Neuronal stem cell (in vitro differentiated cells): ENCODE measurements at regions not wholly inside any gene's neighbourhood (a gene's known extent, or its start where the extent isn't known, plus 50 kb on each side); places are given as distances from the start of the nearest gene placed in this dataset.

Source experiments
- DNase-seq: peaks from one replicate; pipeline ENCODE4 v3.0.0-alpha.2; 2013; ENCODE audit warnings: low spot score
- H2AFZ ChIP-seq: one replicate; pipeline ENCODE4 v1.6.1; 2013; ENCODE audit warnings: mild to moderate bottlenecking, low read length, inconsistent platforms
- H2AK5ac ChIP-seq: 2 replicates; pipeline ENCODE4 v1.6.1; 2013; ENCODE audit warnings: low read depth, mild to moderate bottlenecking, inconsistent platforms, low read length, moderate library complexity, mixed read lengths
- H2BK120ac ChIP-seq: 2 replicates; pipeline ENCODE4 v1.6.1; 2013; ENCODE audit warnings: low read depth, mild to moderate bottlenecking, inconsistent platforms, low read length, moderate library complexity, mixed read lengths
- H2BK12ac ChIP-seq: one replicate; pipeline ENCODE4 v1.6.1; 2013; ENCODE audit warnings: low read length, inconsistent platforms
- H2BK15ac ChIP-seq: 2 replicates; pipeline ENCODE4 v1.6.1; 2013; ENCODE audit warnings: mild to moderate bottlenecking, low read length, inconsistent platforms, mixed read lengths
- H2BK5ac ChIP-seq: one replicate; pipeline ENCODE4 v1.6.1; 2013; ENCODE audit warnings: inconsistent platforms, mild to moderate bottlenecking, low read length, moderate library complexity
- H3K14ac ChIP-seq: one replicate; pipeline ENCODE4 v1.6.1; 2013; ENCODE audit warnings: low read length, inconsistent platforms
- H3K18ac ChIP-seq: 2 replicates; pipeline ENCODE4 v1.6.1; 2013; ENCODE audit warnings: low read length, inconsistent platforms
- H3K23ac ChIP-seq: 2 replicates; pipeline ENCODE4 v1.6.1; 2013; ENCODE audit warnings: low read depth, mild to moderate bottlenecking, mixed read lengths, low read length, inconsistent platforms; ENCODE audit not compliant: poor library complexity
- H3K27ac ChIP-seq: replicated peaks from 3 replicates; pipeline ENCODE4 v1.5.1; 2013; ENCODE audit warnings: low read length, inconsistent platforms
- H3K27me3 ChIP-seq, 3 experiments: 2 replicates each; pipeline ENCODE4 v1.6.1; 2013; ENCODE audit warnings: low read length in 3 of 3, mild to moderate bottlenecking in 2 of 3, inconsistent platforms in 1 of 3, low read depth in 1 of 3, mixed read lengths in 1 of 3, moderate library complexity in 1 of 3; ENCODE audit not compliant: control insufficient read depth in 3 of 3, insufficient read depth in 3 of 3
- H3K36me3 ChIP-seq, 2 donors: replicated peaks in 1 of 2; 2 replicates each; pipeline ENCODE4 v1.6.1; 2013; ENCODE audit warnings: low read length in 2 of 2; ENCODE audit not compliant: control insufficient read depth in 2 of 2, insufficient read depth in 2 of 2
- H3K4ac ChIP-seq: 2 replicates; pipeline ENCODE4 v1.6.1; 2013; ENCODE audit warnings: inconsistent platforms, mild to moderate bottlenecking, low read length, moderate library complexity
- H3K4me1 ChIP-seq, 2 donors: 1 replicate in 1 of 2; 2 replicates in 1 of 2; pipeline ENCODE4 v1.6.1; 2013; ENCODE audit warnings: low read length in 2 of 2, low read depth in 1 of 2; ENCODE audit not compliant: control insufficient read depth in 2 of 2, insufficient read depth in 1 of 2
- H3K4me2 ChIP-seq: one replicate; pipeline ENCODE4 v1.6.1; 2013; ENCODE audit warnings: mild to moderate bottlenecking, low read length, inconsistent platforms; ENCODE audit not compliant: insufficient read depth, poor library complexity, severe bottlenecking
- H3K4me3 ChIP-seq, 2 donors: 2 replicates each; pipeline ENCODE4 v1.5.1; 2013; ENCODE audit warnings: low read length in 2 of 2, mild to moderate bottlenecking in 2 of 2, inconsistent platforms in 1 of 2, moderate library complexity in 1 of 2
- H3K79me1 ChIP-seq: one replicate; pipeline ENCODE4 v1.6.1; 2013; ENCODE audit warnings: low read depth, mild to moderate bottlenecking, inconsistent platforms, low read length, moderate library complexity
- H3K9ac ChIP-seq: one replicate; pipeline ENCODE4 v1.6.1; 2013; ENCODE audit warnings: mild to moderate bottlenecking, low read depth, low read length, inconsistent platforms; ENCODE audit not compliant: poor library complexity
- H3K9me3 ChIP-seq, 2 donors: replicated peaks in 1 of 2; 2 replicates each; pipeline versions ENCODE3 to v1.6.1; 2013; ENCODE audit warnings: low read length in 2 of 2, mild to moderate bottlenecking in 2 of 2, inconsistent platforms in 1 of 2, low read depth in 1 of 2, mixed read lengths in 1 of 2, moderate library complexity in 1 of 2; ENCODE audit not compliant: control insufficient read depth in 2 of 2, insufficient read depth in 1 of 2
- H4K8ac ChIP-seq: one replicate; pipeline ENCODE4 v1.6.1; 2013; ENCODE audit warnings: low read depth, mild to moderate bottlenecking, inconsistent platforms, low read length, moderate library complexity
- H4K91ac ChIP-seq: one replicate; pipeline ENCODE4 v1.6.1; 2013; ENCODE audit warnings: low read length, low read depth, mild to moderate bottlenecking, inconsistent platforms; ENCODE audit not compliant: poor library complexity
- WGBS, 2 donors: extraction: QIAGEN DNeasy Blood & Tissue Kit; methylation state at CpG; one replicate each; pipeline ENCODE4 v1.1.7; 2013; ENCODE audit warnings: missing lambda C conversion rate in 2 of 2, mixed read lengths in 1 of 2; ENCODE audit not compliant: insufficient read length in 2 of 2, insufficient replicate concordance in 1 of 2; ENCODE audit errors: extremely low coverage in 2 of 2; 5-methylcytosine and 5-hydroxymethylcytosine counted together

DNA sequence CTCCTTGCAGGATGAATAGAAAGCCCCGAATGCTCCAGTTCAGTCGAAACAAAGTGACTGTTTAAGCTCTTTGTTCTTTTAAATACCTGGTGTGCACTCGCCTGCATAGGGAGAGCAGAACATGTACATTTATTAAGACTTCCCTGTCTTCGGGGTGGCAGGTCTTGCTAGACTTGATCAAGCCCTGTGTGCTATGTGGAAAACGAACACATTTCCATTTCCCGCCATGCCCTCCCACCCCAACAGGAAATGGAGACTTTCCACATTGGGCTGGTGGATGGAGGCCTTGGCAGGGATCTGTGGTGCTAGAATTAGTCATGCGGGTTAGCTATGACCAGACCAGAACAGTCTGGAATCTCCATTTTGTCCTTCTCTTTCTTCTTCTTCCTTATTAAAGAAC, 321.0 kb upstream of the THSD7B start:
- H3K4ac ChIP-seq, result no peak overlapping the region
- H3K36me3 ChIP-seq, result no peaks in the 10 kb centered on the region
- DNase-seq, result no peak
- no peak overlapping the region for H3K9ac ChIP-seq
- H2BK5ac ChIP-seq, result no peak overlapping the region
- no peak overlapping the region for H3K4me2 ChIP-seq
- no peak overlapping the region for H2BK15ac ChIP-seq
- H3K9me3 ChIP-seq, result peaks cover 0 to 2% of the 10 kb centered on the region in 2 donors
- no peak overlapping the region for H2BK120ac ChIP-seq
- H2AFZ ChIP-seq, result no peak overlapping the region
- no peak overlapping the region for H3K27ac ChIP-seq
- peak overlapping the region; percentile 52 for H3K18ac ChIP-seq
- no peak overlapping the region for H4K8ac ChIP-seq
- no peak overlapping the region for H2BK12ac ChIP-seq
- H2AK5ac ChIP-seq, result no peak overlapping the region
- H3K4me1 ChIP-seq, result peaks cover 0 to 16% of the 10 kb centered on the region in 2 donors
- H3K27me3 ChIP-seq, result no peaks in the 10 kb centered on the region
- no peak overlapping the region for H4K91ac ChIP-seq
- no peaks in the 10 kb centered on the region for H3K79me1 ChIP-seq
- no peak overlapping the region for H3K4me3 ChIP-seq
- no peak overlapping the region for H3K23ac ChIP-seq
- no peak overlapping the region for H3K14ac ChIP-seq
- WGBS, 2 donors, result no CpG with 5 or more reads among the region's 7 CpGs

DNA sequence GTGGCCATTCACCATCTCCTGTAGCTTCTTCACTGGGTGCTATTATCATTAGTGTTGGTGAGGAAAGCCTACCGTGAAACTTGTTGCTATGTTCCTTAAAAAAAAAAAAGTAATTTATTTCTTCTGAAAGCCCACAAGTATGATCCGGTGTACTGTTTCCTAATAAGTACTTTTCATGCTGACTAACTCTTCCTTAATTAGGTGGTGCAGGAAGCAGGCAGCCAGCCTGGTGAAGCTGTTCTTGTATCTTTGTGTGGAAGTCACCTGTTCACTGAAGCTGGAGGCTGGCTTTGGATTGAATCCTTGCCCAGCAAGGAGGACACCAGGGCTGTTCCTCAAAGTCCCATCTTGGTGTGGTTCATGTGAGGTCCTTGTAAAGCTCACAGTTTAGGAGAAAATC, 321.7 kb upstream of the THSD7B start:
- no peak overlapping the region for H2BK12ac ChIP-seq
- H2AFZ ChIP-seq, result no peak overlapping the region
- H3K27ac ChIP-seq, result no peak overlapping the region
- H2BK120ac ChIP-seq, result no peak overlapping the region
- no CpG with 5 or more reads among the region's 2 CpGs for WGBS, 2 donors
- no peak overlapping the region for H4K91ac ChIP-seq
- no peak overlapping the region for H3K4ac ChIP-seq
- H3K23ac ChIP-seq, result no peak overlapping the region
- H3K9me3 ChIP-seq, result peaks cover 0 to 2% of the 10 kb centered on the region in 2 donors
- no peaks in the 10 kb centered on the region for H3K36me3 ChIP-seq
- H3K79me1 ChIP-seq, result no peaks in the 10 kb centered on the region
- H3K9ac ChIP-seq, result no peak overlapping the region
- no peak overlapping the region for H2BK15ac ChIP-seq
- peaks cover 0 to 16% of the 10 kb centered on the region in 2 donors for H3K4me1 ChIP-seq
- H3K27me3 ChIP-seq, result no peaks in the 10 kb centered on the region
- no peak overlapping the region for H3K14ac ChIP-seq
- no peak overlapping the region for H3K4me3 ChIP-seq
- no peak overlapping the region for H4K8ac ChIP-seq
- no peak overlapping the region for H2BK5ac ChIP-seq
- DNase-seq, result no peak
- H3K18ac ChIP-seq, result no peak overlapping the region
- no peak overlapping the region for H2AK5ac ChIP-seq
- H3K4me2 ChIP-seq, result no peak overlapping the region

DNA sequence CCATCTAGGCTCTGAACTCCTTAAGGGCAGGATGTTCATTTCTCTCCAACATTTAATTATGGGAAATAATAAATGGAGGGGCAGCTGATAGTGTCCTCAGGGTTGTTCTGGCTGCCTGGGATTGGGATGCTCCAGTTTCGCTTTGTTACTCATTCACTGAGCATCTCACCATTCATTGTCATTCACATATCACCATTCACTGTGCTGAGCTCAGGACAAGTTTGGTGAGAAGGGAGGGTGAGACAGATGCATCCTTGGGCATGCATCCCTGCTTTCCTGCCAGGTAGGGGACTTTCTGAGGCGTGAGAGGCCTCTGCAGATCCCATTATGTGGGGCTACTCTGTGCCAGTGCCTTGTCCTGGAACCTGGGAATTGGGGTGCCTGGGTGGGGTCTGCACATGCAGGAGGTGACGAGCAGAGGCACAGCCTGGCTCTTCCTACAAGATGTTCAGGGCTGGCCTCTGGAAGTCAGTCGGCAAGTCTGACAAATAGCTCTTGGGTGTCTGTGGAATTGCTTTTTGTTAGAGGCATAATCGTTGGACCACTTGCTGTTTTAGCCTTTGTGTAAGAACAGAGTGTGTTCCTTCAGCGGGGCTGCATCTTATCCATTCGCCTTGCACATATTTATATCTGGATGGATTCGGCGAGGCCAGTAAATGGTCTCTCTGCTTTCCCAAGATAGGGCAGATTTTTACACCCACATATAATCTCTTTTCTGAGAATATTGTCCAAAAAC, 323.2 kb upstream of the THSD7B start:
- no peak overlapping the region for H3K4me3 ChIP-seq
- H3K9me3 ChIP-seq, result peaks cover 0 to 2% of the 10 kb centered on the region in 2 donors
- H2BK15ac ChIP-seq, result no peak overlapping the region
- no peak overlapping the region for H2AK5ac ChIP-seq
- no peak overlapping the region for H3K9ac ChIP-seq
- no peak overlapping the region for H3K27ac ChIP-seq
- peaks cover 0 to 20% of the 10 kb centered on the region in 2 donors for H3K4me1 ChIP-seq
- H2BK12ac ChIP-seq, result no peak overlapping the region
- no peak overlapping the region for H3K14ac ChIP-seq
- no peak overlapping the region for H3K4me2 ChIP-seq
- H3K18ac ChIP-seq, result peak overlapping the region; percentile 57
- H2AFZ ChIP-seq, result no peak overlapping the region
- peak overlapping the region; percentile 22 for H2BK5ac ChIP-seq
- WGBS, 2 donors, result no CpG with 5 or more reads among the region's 9 CpGs
- no peaks in the 10 kb centered on the region for H3K36me3 ChIP-seq
- DNase-seq, result no peak
- H3K27me3 ChIP-seq, result no peaks in the 10 kb centered on the region
- H2BK120ac ChIP-seq, result no peak overlapping the region
- no peak overlapping the region for H4K8ac ChIP-seq
- no peak overlapping the region for H3K4ac ChIP-seq
- no peak overlapping the region for H4K91ac ChIP-seq
- H3K79me1 ChIP-seq, result no peaks in the 10 kb centered on the region
- H3K23ac ChIP-seq, result no peak overlapping the region

- Histone ChIP-seq H3K79me1 (no peaks in the 10 kb centered on the region), H3K4me3 (no peak overlapping the region), H3K27ac (no peak overlapping the region), H3K14ac (no peak overlapping the region), H3K4me2 (no peak overlapping the region), H2BK12ac (no peak overlapping the region), H4K91ac (no peak overlapping the region), H3K27me3 (no peaks in the 10 kb centered on the region), H3K4me1 (peaks cover 0 to 20% of the 10 kb centered on the region in 2 donors), H2AFZ (no peak overlapping the region), H2BK120ac (no peak overlapping the region), H2AK5ac (no peak overlapping the region), H3K18ac (no peak overlapping the region), H3K9me3 (peaks cover 0 to 2% of the 10 kb centered on the region in 2 donors), H2BK15ac (no peak overlapping the region), H4K8ac (no peak overlapping the region), H3K23ac (no peak overlapping the region), H2BK5ac (no peak overlapping the region), H3K4ac (no peak overlapping the region), H3K36me3 (no peaks in the 10 kb centered on the region), H3K9ac (no peak overlapping the region)
- no peak for DNase-seq
- no CpG with 5 or more reads among the region's 5 CpGs for WGBS, 2 donors
Observed at GRCh38 chr2:136439064-136439676, 321.2 kb upstream of the CXCR4 start.
